ENCODE measurements at regions not wholly inside any gene's neighbourhood (a gene's known extent, or its start where the extent isn't known, plus 50 kb on each side); places are given as distances from the start of the nearest gene placed in this dataset.
"Not testable (repeated sequence)": the region's sequence is repeated elsewhere in the genome, so short reads cannot be mapped to it uniquely, and the experiment has no call there.

DNA sequence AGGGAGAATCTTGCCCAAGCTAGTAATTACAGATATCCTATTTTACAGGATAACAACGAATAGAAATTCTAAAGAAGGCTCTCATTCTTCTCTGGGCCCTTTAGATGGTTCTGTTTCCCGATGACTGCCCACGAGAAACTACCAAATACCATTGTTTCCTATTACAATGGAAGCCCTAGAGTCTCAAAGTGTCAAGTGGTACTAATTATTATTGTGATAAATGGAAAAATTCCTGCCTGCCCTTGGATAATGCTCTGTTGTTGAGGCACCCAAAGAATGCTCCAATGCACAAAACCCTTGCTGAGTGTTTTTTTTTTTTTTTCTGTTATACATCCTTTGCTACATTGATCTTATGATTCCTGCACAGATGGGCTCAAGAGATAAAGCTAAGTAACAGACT lies 504.5 kb downstream of the XPNPEP1 start:
- in situ Hi-C loops (cut with HindIII; ENCODE audit: low sequenced_read_pairs), result no loop called here

DNA sequence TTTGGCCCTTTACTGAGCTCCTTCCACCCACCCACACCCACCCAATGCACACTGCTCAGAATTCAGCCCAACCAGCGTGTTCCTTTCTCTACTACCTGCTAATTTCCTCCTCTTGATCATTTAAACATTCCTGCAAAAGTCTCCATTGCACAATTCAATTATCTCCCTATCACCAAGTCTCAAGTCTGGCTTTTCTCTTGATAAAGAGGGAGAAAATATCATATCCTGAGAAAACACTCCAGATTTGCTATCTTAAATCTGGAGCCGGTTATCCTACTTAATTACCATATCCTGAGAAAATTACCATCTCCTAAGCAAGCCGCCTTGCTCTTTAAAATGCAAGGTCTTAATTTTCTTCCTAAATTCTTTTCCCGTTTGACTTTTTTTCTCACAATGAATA lies 505.5 kb downstream of the XPNPEP1 start:
- in situ Hi-C loops (cut with HindIII; ENCODE audit: low sequenced_read_pairs), result no loop called here

DNA sequence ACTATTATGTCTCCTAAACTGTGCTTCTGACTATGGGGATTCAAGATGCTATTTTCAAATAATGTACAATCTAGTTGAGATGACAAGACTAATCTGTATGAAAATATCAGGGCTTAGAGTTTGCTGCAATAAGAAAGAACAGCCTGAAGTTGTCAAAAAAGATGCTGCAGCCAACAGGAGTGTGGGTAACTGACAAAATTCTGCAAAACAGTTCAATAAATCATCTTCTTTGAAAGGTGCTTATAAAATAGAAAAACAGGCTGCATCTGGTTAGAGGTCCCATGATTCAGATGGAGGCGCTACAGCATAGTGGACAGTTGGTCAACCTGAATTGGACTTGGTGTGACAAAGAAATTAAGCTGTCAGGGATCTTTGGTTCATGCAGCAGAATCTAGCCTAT lies 511.0 kb downstream of the XPNPEP1 start:
- in situ Hi-C loops (cut with HindIII; ENCODE audit: low sequenced_read_pairs), result no loop called here

DNA sequence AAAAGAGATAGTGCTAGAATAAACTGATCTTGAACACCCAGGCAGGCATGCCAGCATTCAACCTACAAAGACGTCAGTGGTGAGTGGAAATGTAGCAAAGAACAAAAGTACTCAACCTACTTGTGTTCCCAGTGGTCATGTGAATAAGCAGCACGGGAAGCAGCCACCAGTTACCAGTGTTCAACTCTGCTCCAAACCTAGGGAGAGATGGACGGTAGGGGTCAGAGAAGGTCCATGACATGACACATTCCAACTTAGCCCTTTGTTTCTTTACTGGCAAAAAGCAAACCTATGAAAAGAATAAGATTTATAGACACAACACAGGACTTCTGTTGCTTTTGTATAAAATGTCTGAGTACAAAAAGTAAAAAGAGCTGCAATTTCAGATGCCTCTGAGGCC lies 511.4 kb downstream of the XPNPEP1 start:
- in situ Hi-C loops (cut with HindIII; ENCODE audit: low sequenced_read_pairs), result no loop called here

DNA sequence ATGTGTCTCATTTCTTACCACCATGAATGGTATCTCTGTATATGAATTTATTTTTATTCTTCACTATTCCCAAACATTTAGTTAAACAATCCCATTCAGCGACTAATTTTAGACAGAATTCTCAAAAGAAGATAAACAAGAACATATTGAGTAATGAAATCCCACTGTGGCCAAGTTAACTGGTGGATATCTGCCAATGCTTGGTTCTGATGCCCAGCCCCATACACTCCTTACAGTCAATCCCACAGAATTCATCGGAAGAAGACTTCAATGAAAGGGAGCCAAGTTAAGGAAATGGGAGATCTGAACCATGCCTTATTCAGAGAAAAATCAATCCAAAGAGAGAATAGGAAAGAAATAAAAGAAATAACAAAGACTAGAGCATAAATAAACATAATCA lies 518.0 kb downstream of the XPNPEP1 start:
- in situ Hi-C loops (cut with HindIII; ENCODE audit: low sequenced_read_pairs), result no loop called here

DNA sequence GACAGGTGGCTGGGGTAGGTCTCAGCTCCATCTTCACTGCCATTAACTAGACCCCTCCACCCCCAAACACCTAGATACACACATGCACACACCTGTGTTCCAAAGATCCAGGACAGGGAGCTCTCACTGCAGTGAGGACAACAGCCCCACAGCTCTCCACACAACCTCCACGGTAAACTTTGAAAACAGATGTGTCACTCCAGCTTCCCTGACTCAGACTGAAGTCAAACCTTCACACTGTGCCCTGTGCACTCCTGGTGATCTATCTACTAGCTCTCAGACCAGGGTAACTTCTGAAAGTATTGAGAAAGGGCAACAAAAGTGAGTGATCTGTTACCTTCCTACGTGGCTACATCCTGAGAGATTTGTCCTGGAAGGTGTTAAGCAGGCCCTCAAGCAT lies 519.8 kb downstream of the XPNPEP1 start:
- in situ Hi-C loops (cut with HindIII; ENCODE audit: low sequenced_read_pairs), result no loop called here

DNA sequence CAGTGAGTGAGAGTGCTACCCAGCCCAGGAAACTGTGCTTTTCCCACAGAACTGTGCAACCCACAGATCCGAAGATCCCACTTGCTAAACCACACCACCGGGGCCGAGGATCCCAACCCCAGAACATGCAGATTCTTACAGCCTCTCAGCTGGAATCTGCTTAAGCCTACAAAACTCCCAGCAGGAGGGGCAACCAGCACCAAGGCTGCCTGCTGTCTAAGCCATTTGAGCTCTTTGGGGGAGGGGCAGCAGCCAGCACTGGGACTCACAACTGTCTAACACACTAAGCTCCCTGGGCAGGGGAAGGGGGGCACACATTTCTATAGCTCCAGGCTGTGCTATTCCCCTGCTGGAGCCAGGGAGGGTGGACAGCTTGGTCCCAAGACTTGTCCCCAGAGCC lies 529.9 kb downstream of the XPNPEP1 start:
- in situ Hi-C loops (cut with HindIII; ENCODE audit: low sequenced_read_pairs), result no loop called here

DNA sequence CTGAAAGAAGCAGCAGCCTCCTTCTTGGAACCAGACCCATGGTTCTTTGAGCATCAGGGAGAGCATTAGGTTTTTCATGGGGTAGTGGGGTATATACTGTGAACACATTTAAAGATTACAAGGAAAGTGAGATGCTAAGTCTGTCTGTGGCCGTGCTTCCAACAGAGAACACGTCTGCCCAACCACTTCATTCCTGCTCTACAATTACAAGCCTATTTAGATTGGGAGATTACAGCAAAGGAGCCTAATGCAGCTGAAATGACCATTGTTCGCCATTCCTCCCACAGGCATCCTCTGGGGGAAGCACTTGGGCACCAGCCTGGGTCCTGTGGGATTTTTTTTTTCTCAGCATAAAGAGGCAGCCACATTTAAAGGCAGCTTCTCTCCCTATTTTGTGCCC lies 536.4 kb downstream of the XPNPEP1 start:
- in situ Hi-C loops (cut with HindIII; ENCODE audit: low sequenced_read_pairs), result no loop called here

DNA sequence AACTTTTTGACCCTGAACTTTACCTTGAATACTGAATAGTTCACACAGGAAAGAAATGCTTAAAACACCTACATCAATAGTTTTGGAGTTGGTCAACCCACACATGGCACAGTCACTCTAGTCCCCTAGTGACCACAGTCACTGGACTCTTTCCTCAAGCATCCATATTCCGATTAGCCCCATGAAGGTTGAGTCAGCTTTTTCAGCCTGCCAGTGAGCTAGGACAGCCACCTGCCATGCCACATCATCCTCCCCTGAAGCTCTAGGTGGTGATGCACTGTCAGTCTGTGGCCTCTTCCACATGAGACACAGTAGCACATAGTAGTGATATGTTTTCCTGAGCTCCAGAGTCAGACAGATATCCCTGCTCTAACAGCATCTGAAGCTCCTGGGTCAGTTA lies 537.2 kb downstream of the XPNPEP1 start:
- in situ Hi-C loops (cut with HindIII; ENCODE audit: low sequenced_read_pairs), result no loop called here

DNA sequence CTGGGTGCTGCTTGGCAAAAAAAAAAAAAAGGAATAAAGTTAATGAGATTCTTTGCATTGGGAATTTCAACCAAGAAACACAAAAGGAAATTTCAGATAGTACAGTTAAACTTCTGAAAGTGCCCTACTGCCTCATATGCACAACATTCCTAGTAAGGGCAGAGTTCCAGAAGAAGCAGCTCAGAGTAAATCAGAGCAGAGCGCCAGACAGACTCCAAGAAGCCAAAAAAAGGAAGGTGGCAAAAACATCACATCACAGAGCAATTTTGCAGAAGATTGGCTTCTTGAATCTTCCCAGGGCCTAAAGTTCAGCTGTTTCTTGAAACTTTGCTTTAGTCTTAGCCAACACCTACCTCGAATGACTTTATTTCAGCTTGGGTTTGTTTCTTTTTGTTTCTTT lies 544.1 kb downstream of the XPNPEP1 start:
- in situ Hi-C loops (cut with HindIII; ENCODE audit: low sequenced_read_pairs), result no loop called here

DNA sequence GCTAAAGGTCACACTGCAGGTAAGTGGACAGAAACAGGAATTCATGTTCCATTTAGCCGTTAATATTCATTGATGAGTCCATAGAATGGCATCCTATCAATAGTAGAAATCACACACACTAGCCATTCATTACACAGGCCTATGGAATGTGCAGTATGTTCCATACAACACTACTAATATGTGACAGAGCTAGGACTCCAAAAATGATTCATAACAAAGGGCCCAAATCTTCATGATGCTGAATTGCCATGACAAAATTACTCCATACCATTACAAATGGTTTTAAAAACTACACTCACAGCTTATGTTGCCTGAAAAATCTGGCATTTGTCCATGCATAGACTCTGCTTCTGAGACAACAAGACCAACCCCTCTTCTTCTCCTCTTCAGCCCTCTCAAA lies 549.1 kb downstream of the XPNPEP1 start:
- in situ Hi-C loops (cut with HindIII; ENCODE audit: low sequenced_read_pairs), result no loop called here

DNA sequence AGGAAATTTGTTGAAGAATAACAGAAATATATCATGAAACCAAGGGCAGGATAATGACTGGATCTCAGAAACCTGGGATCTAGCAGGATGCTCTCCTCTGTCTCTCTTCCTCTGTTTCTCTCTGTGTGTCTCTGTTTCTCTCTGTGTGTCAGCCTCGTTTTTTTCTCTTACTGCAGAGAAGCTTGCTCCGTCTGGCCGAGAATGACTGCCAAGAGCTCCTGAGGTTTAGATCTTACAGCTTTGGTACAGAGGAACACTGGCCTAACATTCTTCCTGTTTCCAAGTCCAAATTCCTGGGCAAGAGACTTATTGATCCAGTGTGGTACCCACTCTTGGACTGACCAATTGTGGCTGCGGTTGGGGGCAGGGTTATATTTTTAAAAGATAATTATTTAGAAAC lies 564.0 kb downstream of the XPNPEP1 start:
- in situ Hi-C loops (cut with HindIII; ENCODE audit: low sequenced_read_pairs), result no loop called here

DNA sequence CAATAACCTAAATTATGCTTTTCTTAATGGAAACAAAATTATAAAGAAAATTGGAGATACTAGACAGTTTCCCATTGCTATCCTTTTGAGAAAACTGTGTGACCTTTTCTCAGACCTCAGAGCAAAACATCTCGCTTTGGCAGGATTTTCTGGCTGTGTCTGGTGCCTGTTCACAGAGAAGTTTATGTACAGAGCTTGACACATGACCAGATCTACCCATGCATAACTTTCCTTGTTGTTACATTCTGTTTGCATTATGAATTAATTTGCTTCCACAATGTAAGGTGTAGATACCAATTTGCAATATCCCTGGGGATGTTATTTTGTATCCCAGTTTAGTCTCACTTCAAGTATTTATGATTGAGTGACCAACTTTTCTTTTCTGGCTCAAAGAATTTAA lies 565.0 kb downstream of the XPNPEP1 start:
- in situ Hi-C loops (cut with HindIII; ENCODE audit: low sequenced_read_pairs), result no loop called here

DNA sequence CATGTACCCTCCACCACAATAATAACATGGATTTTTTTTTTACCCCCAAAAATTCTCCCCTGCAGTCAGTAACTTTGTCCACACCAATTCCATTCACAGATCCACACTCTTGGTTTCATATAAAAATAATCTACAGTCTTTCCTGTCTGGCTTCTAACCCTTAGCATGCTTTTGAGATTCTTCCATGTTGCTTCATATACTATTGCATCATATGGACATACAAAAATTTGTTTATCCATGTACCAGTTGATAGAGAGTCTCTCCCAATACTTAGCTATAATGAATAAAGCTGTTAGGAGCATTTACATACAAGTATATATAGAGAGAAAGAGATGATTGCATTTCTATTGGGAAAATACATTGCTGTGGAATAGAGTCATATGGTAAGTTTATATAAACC lies 575.0 kb downstream of the XPNPEP1 start:
- in situ Hi-C loops (cut with HindIII; ENCODE audit: low sequenced_read_pairs), result no loop called here

DNA sequence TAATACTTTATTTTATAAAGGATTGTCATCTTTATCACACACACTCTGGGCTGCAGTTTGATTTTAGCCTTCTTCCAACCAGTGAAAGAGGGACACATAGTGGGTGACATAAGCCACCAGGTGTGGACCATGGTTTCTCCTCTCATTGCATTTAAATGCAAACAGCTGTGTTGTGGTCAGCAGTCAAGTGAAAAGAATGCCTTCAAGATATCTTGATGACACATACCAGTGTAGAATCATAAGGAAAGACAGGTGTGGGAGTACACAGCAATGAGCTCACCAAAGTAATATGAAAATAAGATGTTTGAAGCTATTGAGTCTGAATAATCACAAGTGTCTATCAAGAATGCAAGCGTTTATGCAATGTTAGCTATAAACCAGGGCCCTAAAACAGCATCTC lies 580.0 kb downstream of the XPNPEP1 start:
- in situ Hi-C loops (cut with HindIII; ENCODE audit: low sequenced_read_pairs), result no loop called here

DNA sequence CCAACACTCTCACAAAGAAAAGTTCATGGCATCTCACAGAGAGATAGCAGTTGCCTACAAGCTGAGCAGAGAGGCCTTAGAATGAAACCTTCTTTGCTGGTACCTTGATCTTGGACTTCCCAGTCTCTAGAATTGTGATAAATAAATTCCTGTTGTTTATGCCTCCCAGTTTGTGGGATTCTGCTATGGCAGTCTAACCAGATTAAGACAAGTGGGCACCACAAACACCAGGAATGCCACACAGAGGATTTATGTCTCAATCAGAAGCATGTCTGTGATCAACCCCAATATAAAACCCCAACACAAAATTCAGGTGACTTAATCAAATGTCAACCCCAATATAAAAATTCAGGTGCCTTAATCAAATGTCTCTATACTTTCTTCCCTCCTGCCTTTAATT lies 581.3 kb downstream of the XPNPEP1 start:
- in situ Hi-C loops (cut with HindIII; ENCODE audit: low sequenced_read_pairs), result no loop called here

DNA sequence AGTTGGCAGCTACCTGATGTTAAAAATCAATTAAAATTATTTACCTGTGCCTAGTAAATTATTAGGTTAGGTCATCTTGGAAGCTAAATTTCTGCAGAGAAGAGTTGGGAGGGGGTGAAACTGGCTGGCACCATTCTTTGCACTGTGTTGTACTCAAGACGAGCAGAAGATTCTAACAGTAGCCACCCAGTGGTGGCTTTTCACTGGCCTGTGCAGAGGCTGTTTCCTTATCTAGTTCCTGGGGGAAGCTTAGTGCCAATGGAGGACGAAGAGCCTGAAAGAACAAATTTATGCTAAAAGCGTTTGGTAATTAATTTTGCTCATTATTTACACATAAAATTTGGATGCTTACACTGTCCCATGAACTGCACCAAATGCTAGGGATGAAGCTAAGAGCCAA lies 595.3 kb downstream of the XPNPEP1 start:
- in situ Hi-C loops (cut with HindIII; ENCODE audit: low sequenced_read_pairs), result no loop called here

DNA sequence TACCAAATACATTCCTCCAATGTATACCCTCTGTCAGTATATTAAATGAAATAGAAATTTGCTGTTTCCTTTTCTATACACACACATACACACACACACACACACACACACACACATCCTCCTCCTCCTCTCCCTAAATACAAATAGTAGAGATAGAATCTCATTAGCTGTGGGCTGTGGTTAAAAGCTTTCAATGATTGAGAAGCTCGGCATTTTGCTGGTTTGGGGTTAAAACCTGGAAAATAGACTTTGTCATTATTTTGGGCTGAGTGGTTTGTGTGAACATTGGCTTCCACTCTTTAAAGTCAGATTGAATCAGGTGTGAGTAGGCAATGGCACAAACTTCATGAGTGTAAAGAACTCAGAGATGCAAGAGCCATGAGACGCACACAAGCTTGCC lies 596.0 kb downstream of the XPNPEP1 start:
- in situ Hi-C loops (cut with HindIII; ENCODE audit: low sequenced_read_pairs), result no loop called here

DNA sequence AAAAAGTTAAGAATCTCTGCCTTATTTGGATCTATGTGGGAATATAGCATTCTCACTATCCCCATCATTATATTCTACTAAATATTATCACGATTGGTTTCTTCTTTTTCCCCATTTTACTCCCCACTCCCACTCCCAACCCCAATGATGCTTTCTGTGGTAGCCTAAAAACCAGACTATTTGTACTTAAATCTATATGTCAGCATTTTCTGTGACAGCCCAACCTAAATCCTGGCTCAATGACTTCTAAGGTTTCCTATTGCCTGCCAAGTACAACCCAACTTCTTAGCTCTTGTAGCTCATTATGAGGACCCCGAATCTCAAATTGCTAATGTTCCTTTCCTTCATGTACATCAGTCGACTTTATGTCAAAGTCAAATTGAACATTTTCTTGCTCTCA lies 598.6 kb downstream of the XPNPEP1 start:
- in situ Hi-C loops (cut with HindIII; ENCODE audit: low sequenced_read_pairs), result no loop called here

DNA sequence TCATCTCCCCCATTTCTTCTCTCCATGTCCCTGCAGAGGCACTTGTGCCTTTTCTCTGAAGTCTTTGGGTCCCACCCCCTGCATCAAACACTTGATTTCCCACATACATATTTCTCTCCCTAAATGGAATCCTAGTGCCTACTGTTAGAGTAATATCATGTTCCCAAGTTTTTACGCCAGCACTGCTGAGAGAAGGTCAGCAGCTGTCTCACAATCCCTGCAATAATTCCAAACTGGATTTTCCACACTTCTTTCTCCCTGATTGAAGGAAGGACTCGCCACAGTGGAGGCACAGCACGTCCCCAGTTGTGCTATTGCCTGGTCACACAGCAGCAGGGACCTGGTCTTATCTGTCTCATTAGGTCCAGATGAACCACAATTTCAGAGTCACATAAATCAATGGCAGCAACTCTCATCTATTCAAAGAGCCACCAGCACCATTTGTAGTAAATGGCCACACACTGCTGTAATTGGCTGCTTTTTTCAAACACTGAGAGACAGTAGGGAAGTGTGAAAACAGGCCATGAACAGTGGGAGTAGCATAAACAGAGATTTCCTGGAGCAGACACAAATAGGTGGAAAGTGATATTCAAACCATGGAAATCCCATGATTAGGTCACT lies 605.5 kb downstream of the XPNPEP1 start:
- in situ Hi-C loops (cut with HindIII; ENCODE audit: low sequenced_read_pairs), result no loop called here

DNA sequence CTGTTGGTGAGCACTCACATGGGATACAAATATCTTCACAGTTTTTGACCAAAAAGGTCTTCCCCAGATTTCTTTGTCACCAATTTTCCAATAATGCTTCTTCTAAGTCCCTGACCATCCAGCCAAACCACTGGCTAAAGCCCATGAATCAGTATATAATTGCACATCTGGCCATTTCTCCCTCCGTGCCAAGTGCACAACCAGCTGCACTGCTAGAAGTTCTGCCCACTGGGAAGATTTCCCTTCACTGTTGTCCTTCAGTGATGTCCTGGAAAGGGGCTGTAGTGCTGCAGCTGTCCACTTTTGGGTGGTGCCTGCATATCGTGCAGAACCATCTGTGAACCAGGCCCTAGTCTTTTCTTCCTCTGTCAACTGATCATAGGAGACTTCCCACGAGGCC lies 609.3 kb downstream of the XPNPEP1 start:
- in situ Hi-C loops (cut with HindIII; ENCODE audit: low sequenced_read_pairs), result not testable (repeated sequence)

DNA sequence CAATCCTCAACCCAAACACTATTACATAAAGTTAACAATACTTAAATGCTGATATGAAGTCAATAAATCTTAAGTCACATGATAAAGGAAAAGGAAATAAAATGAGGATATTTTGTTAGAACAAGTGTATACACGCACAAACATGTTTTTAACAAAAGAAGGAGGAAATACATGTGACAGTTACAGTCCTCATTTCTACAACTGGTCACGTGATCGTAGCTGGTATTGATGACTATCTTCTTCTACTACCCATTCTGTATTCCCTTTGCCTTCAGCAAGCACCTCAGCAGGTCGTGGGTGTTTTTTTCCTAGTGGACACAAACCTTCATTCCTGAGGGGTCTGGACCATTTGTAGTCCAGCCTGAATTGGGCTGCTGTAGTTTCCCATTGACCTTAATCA lies 610.8 kb downstream of the XPNPEP1 start:
- in situ Hi-C loops (cut with HindIII; ENCODE audit: low sequenced_read_pairs), result not testable (repeated sequence)

DNA sequence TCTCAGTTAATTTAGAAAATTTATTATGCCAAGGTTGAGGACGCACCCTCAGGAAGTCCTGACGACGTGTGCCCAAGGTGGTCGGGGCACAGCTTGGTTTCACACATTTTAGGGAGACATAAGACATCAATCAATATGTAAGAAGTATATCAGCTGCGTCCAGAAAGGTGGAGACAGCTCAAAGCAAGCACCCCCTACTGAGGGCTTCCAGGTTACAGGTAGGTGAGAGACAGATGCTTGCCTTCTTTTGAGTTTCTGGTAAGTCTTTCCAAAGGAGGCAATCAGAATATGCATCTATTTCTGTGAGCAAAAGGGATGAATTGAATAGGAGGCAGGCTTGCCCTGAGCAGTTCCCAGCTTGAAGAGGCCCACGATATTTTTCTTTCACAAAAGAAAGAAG lies 614.3 kb downstream of the XPNPEP1 start:
- in situ Hi-C loops (cut with HindIII; ENCODE audit: low sequenced_read_pairs), result no loop called here

DNA sequence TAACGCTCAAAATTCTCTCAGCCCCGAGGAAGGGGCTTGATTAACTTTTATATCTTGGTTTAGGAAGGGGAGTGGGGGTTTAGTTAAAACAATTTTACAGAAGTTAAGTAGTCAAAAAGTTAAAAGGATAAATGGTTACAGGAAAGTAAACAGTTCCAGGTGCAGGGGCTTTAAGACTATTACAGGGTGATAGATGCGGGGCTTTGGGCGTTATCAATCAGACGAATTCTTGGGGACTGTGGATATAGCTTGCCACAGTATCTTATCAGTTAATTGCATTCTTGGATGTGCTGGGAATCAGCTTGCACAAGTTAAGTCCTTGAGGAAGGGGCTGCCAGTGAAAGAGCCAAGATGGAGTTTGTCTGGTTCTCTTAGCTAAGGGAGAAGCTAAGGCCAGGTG lies 616.2 kb downstream of the XPNPEP1 start:
- in situ Hi-C loops (cut with HindIII; ENCODE audit: low sequenced_read_pairs), result not testable (repeated sequence)

Measured in DLD1 (cell line).